Liver (tissue), 2 donors: ENCODE measurements at regions not wholly inside any gene's neighbourhood (a gene's known extent, or its start where the extent isn't known, plus 50 kb on each side); places are given as distances from the start of the nearest gene placed in this dataset.

Source experiments
- CTCF ChIP-seq: fragments of 150-350 bp; IDR thresholded peaks from 2 replicates; pipeline ENCODE4 v1.5.1; 2017; ENCODE audit warnings: improper control_type of control experiment, low read depth, low read length; ENCODE audit not compliant: missing input control
- REST ChIP-seq: IDR thresholded peaks from 2 replicates; pipeline ENCODE4 v1.6.1; 2016; ENCODE audit warnings: antibody characterized with exemption, mild to moderate bottlenecking
- YY1 ChIP-seq: IDR thresholded peaks from 2 replicates; pipeline ENCODE4 v1.6.1; 2016; ENCODE audit warnings: antibody characterized with exemption, mild to moderate bottlenecking
- TF ChIP-seq, protein P1 (sequence below): IDR thresholded peaks from 2 replicates; pipeline ENCODE4 v1.6.1; 2016; ENCODE audit warnings: antibody characterized with exemption
- donor health status: healthy.

GRCh38 chr21:34235514-34235913, 128.3 kb upstream of the KCNE2 start:
- TF ChIP-seq REST (no peak), CTCF (no peak), YY1 (no peak)
- TF ChIP-seq, protein P1, sequence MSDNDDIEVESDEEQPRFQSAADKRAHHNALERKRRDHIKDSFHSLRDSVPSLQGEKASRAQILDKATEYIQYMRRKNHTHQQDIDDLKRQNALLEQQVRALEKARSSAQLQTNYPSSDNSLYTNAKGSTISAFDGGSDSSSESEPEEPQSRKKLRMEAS: no peak
